Immature natural killer cell (primary cell): ENCODE measurements at regions not wholly inside any gene's neighbourhood (a gene's known extent, or its start where the extent isn't known, plus 50 kb on each side); places are given as distances from the start of the nearest gene placed in this dataset.
"Not testable (repeated sequence)": the region's sequence is repeated elsewhere in the genome, so short reads cannot be mapped to it uniquely, and the experiment has no call there.

ENCODE experiments used
- DNase-seq, 3 donors: peaks; one replicate each; pipeline ENCODE4 v3.0.0; 2022; ENCODE audit warnings: mixed read lengths in 1 of 3
- H3K27ac Mint-ChIP-seq, 6 donors: one replicate each; pipeline ENCODE4 v1.8.0; 2020; ENCODE audit warnings: mixed read lengths in 6 of 6, mild to moderate bottlenecking in 5 of 6, inconsistent platforms in 4 of 6, moderate library complexity in 3 of 6
- H3K27me3 Mint-ChIP-seq, 3 donors: one replicate each; pipeline ENCODE4 v1.8.0; 2020 to 2021; ENCODE audit warnings: low read depth in 3 of 3, mild to moderate bottlenecking in 3 of 3, mixed read lengths in 3 of 3, moderate library complexity in 3 of 3, inconsistent platforms in 1 of 3
- H3K36me3 Mint-ChIP-seq, 3 donors: one replicate each; pipeline ENCODE4 v1.8.0; 2020; ENCODE audit warnings: mixed read lengths in 3 of 3, inconsistent platforms in 2 of 3, mild to moderate bottlenecking in 2 of 3
- H3K4me1 Mint-ChIP-seq, 2 donors: one replicate each; pipeline ENCODE4 v1.8.0; 2020; ENCODE audit warnings: inconsistent platforms in 2 of 2, mild to moderate bottlenecking in 2 of 2, mixed read lengths in 2 of 2, moderate library complexity in 1 of 2
- H3K4me3 Mint-ChIP-seq, 5 donors: one replicate each; pipeline ENCODE4 v1.8.0; 2020; ENCODE audit warnings: mild to moderate bottlenecking in 5 of 5, mixed read lengths in 5 of 5, inconsistent platforms in 3 of 5, moderate library complexity in 3 of 5
- H3K9me3 Mint-ChIP-seq, 6 donors: one replicate each; pipeline ENCODE4 v1.8.0; 2020; ENCODE audit warnings: mild to moderate bottlenecking in 6 of 6, mixed read lengths in 6 of 6, inconsistent platforms in 4 of 6, moderate library complexity in 3 of 6

GRCh38 chr14:92223025-92223424 is 99.9 kb upstream of the SLC24A4 start:
- Mint-ChIP-seq H3K27ac (peak overlapping the region in 1 of 6 donors; percentile 58), H3K9me3 (no peaks in the 10 kb centered on the region), H3K4me3 (no peak overlapping the region), H3K4me1 (no peaks in the 10 kb centered on the region), H3K27me3 (peaks cover 3 to 10% (median 9%) of the 10 kb centered on the region in 3 donors), H3K36me3 (no peaks in the 10 kb centered on the region)
- no peak for DNase-seq

- H3K27ac Mint-ChIP-seq, result no peak overlapping the region
- no peaks in the 10 kb centered on the region for H3K4me1 Mint-ChIP-seq
- H3K36me3 Mint-ChIP-seq, result no peaks in the 10 kb centered on the region
- H3K27me3 Mint-ChIP-seq, result peaks cover 3 to 11% (median 10%) of the 10 kb centered on the region in 3 donors
- H3K4me3 Mint-ChIP-seq, result no peak overlapping the region
- DNase-seq, result no peak
- H3K9me3 Mint-ChIP-seq, result no peaks in the 10 kb centered on the region
Measured at GRCh38 chr14:92224358-92224954, 98.5 kb upstream of the SLC24A4 start.

GRCh38 chr14:92225731-92226130 is 97.2 kb upstream of the SLC24A4 start:
- no peak for DNase-seq
- Mint-ChIP-seq H3K4me3 (no peak overlapping the region), H3K27ac (peak overlapping the region in 1 of 6 donors; percentile 37), H3K9me3 (no peaks in the 10 kb centered on the region), H3K36me3 (no peaks in the 10 kb centered on the region), H3K4me1 (no peaks in the 10 kb centered on the region), H3K27me3 (peaks cover 5 to 16% (median 10%) of the 10 kb centered on the region in 3 donors)

- not testable (repeated sequence) for DNase-seq, H3K27ac Mint-ChIP-seq, H3K4me3 Mint-ChIP-seq, H3K36me3 Mint-ChIP-seq, H3K4me1 Mint-ChIP-seq, H3K9me3 Mint-ChIP-seq
- peaks cover 7 to 16% (median 14%) of the 10 kb centered on the region in 3 donors for H3K27me3 Mint-ChIP-seq
Measured at GRCh38 chr14:92226166-92226565, 96.8 kb upstream of the SLC24A4 start.

GRCh38 chr14:92236243-92236900 is 86.6 kb upstream of the SLC24A4 start:
- Mint-ChIP-seq H3K9me3 (no peaks in the 10 kb centered on the region), H3K4me1 (no peaks in the 10 kb centered on the region), H3K27ac (no peak overlapping the region), H3K4me3 (no peak overlapping the region), H3K36me3 (peaks cover 0 to 4% (median 0%) of the 10 kb centered on the region in 3 donors), H3K27me3 (peaks cover 5 to 12% (median 9%) of the 10 kb centered on the region in 3 donors)
- DNase-seq, result no peak

GRCh38 chr14:92240658-92241057 is 82.3 kb upstream of the SLC24A4 start:
- Mint-ChIP-seq H3K27ac (no peak overlapping the region), H3K4me1 (no peaks in the 10 kb centered on the region), H3K27me3 (peaks cover 0 to 4% (median 0%) of the 10 kb centered on the region in 3 donors), H3K36me3 (peaks cover 0 to 6% (median 5%) of the 10 kb centered on the region in 3 donors), H3K9me3 (peaks cover 0 to 16% (median 8%) of the 10 kb centered on the region in 6 donors), H3K4me3 (no peak overlapping the region)
- no peak for DNase-seq

GRCh38 chr14:92241966-92242595 is 80.9 kb upstream of the SLC24A4 start:
- peaks cover 3 to 11% (median 6%) of the 10 kb centered on the region in 3 donors for H3K36me3 Mint-ChIP-seq
- no peaks in the 10 kb centered on the region for H3K4me1 Mint-ChIP-seq
- H3K9me3 Mint-ChIP-seq, result peaks cover 2 to 23% (median 11%) of the 10 kb centered on the region in 6 donors
- H3K4me3 Mint-ChIP-seq, result no peak overlapping the region
- H3K27ac Mint-ChIP-seq, result no peak overlapping the region
- no peak for DNase-seq
- peaks cover 0 to 6% (median 3%) of the 10 kb centered on the region in 3 donors for H3K27me3 Mint-ChIP-seq

GRCh38 chr14:92244805-92245204 is 78.2 kb upstream of the SLC24A4 start:
- H3K27ac Mint-ChIP-seq, result no peak overlapping the region
- DNase-seq, result no peak
- peaks cover 2 to 23% (median 11%) of the 10 kb centered on the region in 6 donors for H3K9me3 Mint-ChIP-seq
- peaks cover 3 to 11% (median 6%) of the 10 kb centered on the region in 3 donors for H3K36me3 Mint-ChIP-seq
- H3K4me3 Mint-ChIP-seq, result no peak overlapping the region
- H3K4me1 Mint-ChIP-seq, result no peaks in the 10 kb centered on the region
- peaks cover 2 to 12% (median 10%) of the 10 kb centered on the region in 3 donors for H3K27me3 Mint-ChIP-seq

GRCh38 chr14:92247341-92247740 is 75.6 kb upstream of the SLC24A4 start:
- H3K27ac Mint-ChIP-seq, result no peak overlapping the region
- H3K27me3 Mint-ChIP-seq, result peaks cover 2 to 20% (median 10%) of the 10 kb centered on the region in 3 donors
- no peak overlapping the region for H3K4me3 Mint-ChIP-seq
- peaks cover 2 to 23% (median 11%) of the 10 kb centered on the region in 6 donors for H3K9me3 Mint-ChIP-seq
- no peaks in the 10 kb centered on the region for H3K4me1 Mint-ChIP-seq
- DNase-seq, result no peak
- peaks cover 3 to 11% (median 6%) of the 10 kb centered on the region in 3 donors for H3K36me3 Mint-ChIP-seq

- no peak for DNase-seq
- H3K4me3 Mint-ChIP-seq, result no peak overlapping the region
- H3K36me3 Mint-ChIP-seq, result peaks cover 3 to 11% (median 6%) of the 10 kb centered on the region in 3 donors
- no peak overlapping the region for H3K27ac Mint-ChIP-seq
- peaks cover 2 to 20% (median 13%) of the 10 kb centered on the region in 3 donors for H3K27me3 Mint-ChIP-seq
- no peaks in the 10 kb centered on the region for H3K4me1 Mint-ChIP-seq
- peaks cover 2 to 23% (median 11%) of the 10 kb centered on the region in 6 donors for H3K9me3 Mint-ChIP-seq
Measured at GRCh38 chr14:92247947-92248346, 75.0 kb upstream of the SLC24A4 start.

- Mint-ChIP-seq H3K4me3 (no peak overlapping the region), H3K27me3 (peaks cover 2 to 24% (median 15%) of the 10 kb centered on the region in 3 donors), H3K4me1 (no peaks in the 10 kb centered on the region), H3K9me3 (peaks cover 2 to 21% (median 8%) of the 10 kb centered on the region in 6 donors), H3K36me3 (peaks cover 3 to 8% (median 6%) of the 10 kb centered on the region in 3 donors), H3K27ac (no peak overlapping the region)
- no peak for DNase-seq
Measured at GRCh38 chr14:92248696-92249095, 74.3 kb upstream of the SLC24A4 start.

- H3K27ac Mint-ChIP-seq, result not testable (repeated sequence)
Measured at GRCh38 chr14:92250366-92250765, 72.6 kb upstream of the SLC24A4 start.

GRCh38 chr14:92252323-92252722 is 70.6 kb upstream of the SLC24A4 start:
- Mint-ChIP-seq H3K4me3 (no peak overlapping the region), H3K36me3 (no peaks in the 10 kb centered on the region), H3K9me3 (no peaks in the 10 kb centered on the region), H3K4me1 (peaks cover 5 to 12% of the 10 kb centered on the region in 2 donors), H3K27ac (peak overlapping the region in 1 of 6 donors; percentile 19), H3K27me3 (peaks cover 4 to 28% (median 27%) of the 10 kb centered on the region in 3 donors)
- DNase-seq, result no peak

More at GRCh38 chr14:92250366-92250765, 72.6 kb upstream of the SLC24A4 start:
- Mint-ChIP-seq H3K27me3 (peaks cover 2 to 29% (median 26%) of the 10 kb centered on the region in 3 donors), H3K4me1 (peaks cover 5 to 12% of the 10 kb centered on the region in 2 donors)
- H3K4me3 Mint-ChIP-seq, H3K36me3 Mint-ChIP-seq, H3K9me3 Mint-ChIP-seq, DNase-seq: not testable (repeated sequence)

GRCh38 chr14:92253381-92253894 is 69.5 kb upstream of the SLC24A4 start:
- Mint-ChIP-seq H3K9me3 (no peaks in the 10 kb centered on the region), H3K27me3 (peaks cover 4 to 23% (median 23%) of the 10 kb centered on the region in 3 donors), H3K36me3 (no peaks in the 10 kb centered on the region), H3K27ac (no peak overlapping the region), H3K4me1 (peaks cover 5 to 12% of the 10 kb centered on the region in 2 donors), H3K4me3 (no peak overlapping the region)
- no peak for DNase-seq
